Endothelial cell of umbilical vein (primary cell): ENCODE measurements at regions not wholly inside any gene's neighbourhood (a gene's known extent, or its start where the extent isn't known, plus 50 kb on each side); places are given as distances from the start of the nearest gene placed in this dataset.

ENCODE experiments used
- BruUV-seq: library from RNA; stranded (reverse); fragments of 400-500 nt; replicated peaks from 2 replicates; lab custom pipeline; 2021; lab: Mats Ljungman, UMichigan
- CTCF ChIA-PET: fragments of 300-600, 350-600 bp; sonication (Branson Sonifier 250); formaldehyde crosslinking; loops from one replicate; lab custom pipeline; 2021; ENCODE audit warnings: antibody characterized with exemption, inconsistent platforms; lab: Charles Lee
- POLR2A ChIA-PET: fragments of 300-600, 350-600 bp; sonication (Branson Sonifier 250); formaldehyde crosslinking; loops from one replicate; lab custom pipeline; 2021; ENCODE audit warnings: antibody characterized with exemption, inconsistent platforms; lab: Charles Lee
- DNase-seq: peaks from one replicate; pipeline ENCODE4 v3.0.0-alpha.2; 2011; ENCODE audit warnings: low read depth, low spot score
- FAIRE-seq: peaks from 2 replicates; lab custom pipeline; 2011; peaks lifted over from hg19 to GRCh38; lab: Jason Lieb, UNC
- H2AFZ ChIP-seq: 2 replicates; pipeline ENCODE4 v1.6.0; 2012; ENCODE audit warnings: low read depth, low read length, control low read depth, inconsistent platforms
- H3K27ac ChIP-seq: 2 replicates; pipeline ENCODE4 v1.5.1; 2011; ENCODE audit warnings: low read depth, mild to moderate bottlenecking, control low read depth, low read length, moderate library complexity; ENCODE audit not compliant: insufficient read depth
- H3K27me3 ChIP-seq, 2 experiments: 2 replicates each; pipeline versions ENCODE4 v1.6.0 to v1.6.1; 2011; ENCODE audit warnings: low read length in 2 of 2, mixed read lengths in 1 of 2; ENCODE audit not compliant: control insufficient read depth in 2 of 2, insufficient read depth in 2 of 2
- H3K36me3 ChIP-seq, 2 experiments: 2 replicates in 1 of 2; 3 replicates in 1 of 2; pipeline ENCODE4 v1.5.1; 2011; ENCODE audit warnings: low read length in 2 of 2, mild to moderate bottlenecking in 1 of 2, moderate library complexity in 1 of 2; ENCODE audit not compliant: control insufficient read depth in 2 of 2, insufficient read depth in 2 of 2; ENCODE audit errors: extremely low read depth in 1 of 2
- H3K4me1 ChIP-seq: 3 replicates; pipeline ENCODE4 v1.5.1; 2011; ENCODE audit warnings: mild to moderate bottlenecking, low read length; ENCODE audit not compliant: control insufficient read depth, insufficient read depth; ENCODE audit errors: extremely low read depth
- H3K4me2 ChIP-seq: 2 replicates; pipeline ENCODE4 v1.6.1; 2011; ENCODE audit warnings: low read length, control low read depth, mixed read lengths; ENCODE audit not compliant: insufficient read depth
- H3K4me3 ChIP-seq, 3 experiments: fragments of 200-600 bp in 1 of 3; sonication (generic), shearing (Covaris generic) in 1 of 3; replicated peaks in 1 of 3; 2 replicates each; pipeline ENCODE4 v1.5.1; 2011 to 2016; ENCODE audit warnings: control low read depth in 3 of 3, low read length in 3 of 3, mild to moderate bottlenecking in 2 of 3, inconsistent platforms in 1 of 3, low read depth in 1 of 3, moderate library complexity in 1 of 3; ENCODE audit not compliant: insufficient read depth in 1 of 3
- H3K79me2 ChIP-seq: 2 replicates; pipeline ENCODE4 v1.6.0; 2012; ENCODE audit warnings: low read length, inconsistent platforms; ENCODE audit not compliant: control insufficient read depth, insufficient read depth
- H3K9ac ChIP-seq: replicated peaks from 2 replicates; pipeline ENCODE3; 2011; ENCODE audit warnings: low read length, control low read depth; ENCODE audit not compliant: insufficient read depth; ENCODE audit errors: extremely low read depth
- H3K9me1 ChIP-seq: replicated peaks from 3 replicates; pipeline ENCODE4 v1.6.0; 2011; ENCODE audit warnings: mild to moderate bottlenecking, low read length; ENCODE audit not compliant: control insufficient read depth, insufficient read depth; ENCODE audit errors: extremely low read depth
- H3K9me3 ChIP-seq: replicated peaks from 2 replicates; pipeline ENCODE4 v1.5.1; 2012; ENCODE audit warnings: low read length, inconsistent platforms; ENCODE audit not compliant: control insufficient read depth, insufficient read depth
- H4K20me1 ChIP-seq: replicated peaks from 2 replicates; pipeline ENCODE3; 2011; ENCODE audit warnings: mild to moderate bottlenecking, low read length; ENCODE audit not compliant: control insufficient read depth, insufficient read depth; ENCODE audit errors: extremely low read depth
- EZH2 ChIP-seq: IDR thresholded peaks from 2 replicates; pipeline ENCODE4 v1.6.1; 2012; ENCODE audit warnings: borderline replicate concordance, low read depth, mild to moderate bottlenecking, moderate library complexity, low read length, inconsistent platforms; ENCODE audit not compliant: severe bottlenecking
- FOS ChIP-seq: IDR thresholded peaks from 2 replicates; pipeline ENCODE4 v1.6.1; 2011; ENCODE audit warnings: mild to moderate bottlenecking, low read length, moderate library complexity, borderline replicate concordance; ENCODE audit not compliant: insufficient read depth
- GATA2 ChIP-seq: IDR thresholded peaks from 2 replicates; pipeline ENCODE4 v1.7.0; 2011; ENCODE audit warnings: low read depth, mild to moderate bottlenecking, moderate library complexity, mixed read lengths, low read length; ENCODE audit not compliant: insufficient read length, insufficient read depth
- JUN ChIP-seq: IDR thresholded peaks from 2 replicates; pipeline ENCODE4 v1.6.1; 2011; ENCODE audit warnings: borderline replicate concordance, low read depth; ENCODE audit not compliant: insufficient read length, insufficient read depth
- MYC ChIP-seq: IDR thresholded peaks from one replicate; pipeline ENCODE4 v1.6.1; 2011; ENCODE audit warnings: mild to moderate bottlenecking, low read depth, low read length
- POLR2A ChIP-seq: IDR thresholded peaks from 2 replicates; pipeline ENCODE4 v1.6.1; 2012; ENCODE audit warnings: low read depth, mild to moderate bottlenecking, control low read depth, low read length
- POLR2AphosphoS5 ChIP-seq: IDR thresholded peaks from 2 replicates; pipeline ENCODE4 v1.6.1; 2012; ENCODE audit warnings: low read depth, mild to moderate bottlenecking, control low read depth, low read length, moderate library complexity; ENCODE audit not compliant: insufficient read depth
- dilution Hi-C: fragments of 300-500 bp; cut with MboI; formaldehyde crosslinking; loops from one replicate; pipeline ENCODE4 v1.15.0; 2019; ENCODE audit warnings: low sequenced_read_pairs; ENCODE audit not compliant: extremely low pct_ligation_motif_present
- intact Hi-C: fragments of 100-400 bp; cut with micrococcal nuclease; formaldehyde crosslinking; loops from one replicate; pipeline ENCODE4 v1.10.0; 2022
- TF ChIP-seq, protein P1 (sequence below): IDR thresholded peaks from 2 replicates; pipeline ENCODE4 v1.6.1; 2011; ENCODE audit not compliant: insufficient read depth, insufficient read length
- TF ChIP-seq, protein P2 (sequence below), 2 donors: IDR thresholded peaks; 1 replicate in 1 of 2; 2 replicates in 1 of 2; pipeline ENCODE4 v1.5.1; 2011; ENCODE audit warnings: low read length in 2 of 2, mild to moderate bottlenecking in 2 of 2, moderate library complexity in 2 of 2, control low read depth in 1 of 2, inconsistent platforms in 1 of 2, low read depth in 1 of 2; ENCODE audit not compliant: insufficient read depth in 1 of 2; ENCODE audit errors: extremely low read depth in 1 of 2

DNA sequence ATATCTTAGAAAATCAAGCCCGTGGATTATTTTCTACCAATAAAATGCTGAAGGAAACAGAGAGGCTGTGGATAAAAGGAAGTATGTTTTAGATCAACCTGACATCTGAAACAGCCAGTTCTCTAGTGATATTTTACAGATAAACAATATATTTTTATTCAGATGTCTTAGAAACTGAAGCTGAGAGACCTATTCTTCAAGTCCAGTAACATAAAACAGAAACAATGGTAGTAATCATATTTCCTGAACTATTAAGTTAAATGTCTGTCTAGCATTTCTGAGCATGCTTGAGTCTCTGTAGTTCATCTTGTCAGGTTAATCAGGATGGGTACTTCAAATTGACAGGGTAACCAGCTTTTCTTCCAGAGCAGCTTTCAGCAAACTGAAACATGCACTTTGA, 449.6 kb upstream of the TOM1L1 start:
- BruUV-seq, result no TSS peak
- FAIRE-seq (no peak), DNase-seq (no peak)
- Histone ChIP-seq H3K27ac (no peak overlapping the region), H3K27me3 (no peaks in the 10 kb centered on the region), H4K20me1 (no peaks in the 10 kb centered on the region), H3K36me3 (no peaks in the 10 kb centered on the region), H3K79me2 (no peaks in the 10 kb centered on the region), H3K4me1 (no peaks in the 10 kb centered on the region), H3K9me3 (peaks cover 6% of the 10 kb centered on the region), H3K9me1 (no peaks in the 10 kb centered on the region), H3K9ac (no peak overlapping the region), H3K4me2 (no peak overlapping the region), H2AFZ (no peak overlapping the region), H3K4me3 (no peak overlapping the region)
- dilution Hi-C loops, result no loop called here
- no peak for TF ChIP-seq POLR2AphosphoS5
- no peak for TF ChIP-seq JUN
- no peak for TF ChIP-seq FOS
- TF ChIP-seq EZH2, result no peak
- no peak for TF ChIP-seq MYC
- TF ChIP-seq POLR2A, result no peak
- no peak for TF ChIP-seq GATA2
- TF ChIP-seq, protein P1, sequence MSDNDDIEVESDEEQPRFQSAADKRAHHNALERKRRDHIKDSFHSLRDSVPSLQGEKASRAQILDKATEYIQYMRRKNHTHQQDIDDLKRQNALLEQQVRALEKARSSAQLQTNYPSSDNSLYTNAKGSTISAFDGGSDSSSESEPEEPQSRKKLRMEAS, result no peak
- TF ChIP-seq, protein P2, sequence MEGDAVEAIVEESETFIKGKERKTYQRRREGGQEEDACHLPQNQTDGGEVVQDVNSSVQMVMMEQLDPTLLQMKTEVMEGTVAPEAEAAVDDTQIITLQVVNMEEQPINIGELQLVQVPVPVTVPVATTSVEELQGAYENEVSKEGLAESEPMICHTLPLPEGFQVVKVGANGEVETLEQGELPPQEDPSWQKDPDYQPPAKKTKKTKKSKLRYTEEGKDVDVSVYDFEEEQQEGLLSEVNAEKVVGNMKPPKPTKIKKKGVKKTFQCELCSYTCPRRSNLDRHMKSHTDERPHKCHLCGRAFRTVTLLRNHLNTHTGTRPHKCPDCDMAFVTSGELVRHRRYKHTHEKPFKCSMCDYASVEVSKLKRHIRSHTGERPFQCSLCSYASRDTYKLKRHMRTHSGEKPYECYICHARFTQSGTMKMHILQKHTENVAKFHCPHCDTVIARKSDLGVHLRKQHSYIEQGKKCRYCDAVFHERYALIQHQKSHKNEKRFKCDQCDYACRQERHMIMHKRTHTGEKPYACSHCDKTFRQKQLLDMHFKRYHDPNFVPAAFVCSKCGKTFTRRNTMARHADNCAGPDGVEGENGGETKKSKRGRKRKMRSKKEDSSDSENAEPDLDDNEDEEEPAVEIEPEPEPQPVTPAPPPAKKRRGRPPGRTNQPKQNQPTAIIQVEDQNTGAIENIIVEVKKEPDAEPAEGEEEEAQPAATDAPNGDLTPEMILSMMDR (IDR thresholded peaks at IDR 0.05; ENCODE audit: extremely low read depth in 1 of 2, insufficient read depth in 1 of 2, low read depth in 1 of 2, low read length in 2 of 2), result no peak
- intact Hi-C loops, result no loop called here
- CTCF ChIA-PET, result no interaction called here
- POLR2A ChIA-PET, result no interaction called here
